Psoas muscle (tissue), 7 donors: ENCODE measurements at regions not wholly inside any gene's neighbourhood (a gene's known extent, or its start where the extent isn't known, plus 50 kb on each side); places are given as distances from the start of the nearest gene placed in this dataset.

Source experiments
- ATAC-seq, 4 donors: fragments of 200-7000 bp; cut with Tn5 transposase; one replicate each; pipeline ENCODE4 v1.9.1; 2020; ENCODE audit warnings: moderate library complexity in 3 of 4, mild to moderate bottlenecking in 2 of 4
- DNase-seq, 2 donors: peaks; one replicate each; pipeline ENCODE4 v3.0.0-alpha.2; 2020
- H3K27ac ChIP-seq: fragments of 200-600 bp; one replicate; pipeline ENCODE4 v1.8.0; 2022
- H3K27me3 ChIP-seq, 3 donors: fragments of 200-600 bp in 1 of 3; one replicate each; pipeline versions ENCODE4 v1.6.1 to v1.8.0; 2013 to 2022; ENCODE audit warnings: low read length in 2 of 3, mild to moderate bottlenecking in 2 of 3, moderate library complexity in 1 of 3; ENCODE audit not compliant: insufficient read depth in 3 of 3
- H3K36me3 ChIP-seq, 2 donors: fragments of 200-600 bp in 1 of 2; one replicate each; pipeline versions ENCODE4 v1.6.1 to v1.8.0; 2013 to 2022; ENCODE audit warnings: low read depth in 1 of 2, mild to moderate bottlenecking in 1 of 2, moderate library complexity in 1 of 2; ENCODE audit not compliant: insufficient read depth in 1 of 2
- H3K4me1 ChIP-seq: fragments of 200-600 bp; one replicate; pipeline ENCODE4 v1.8.0; 2022
- H3K4me3 ChIP-seq: fragments of 200-600 bp; one replicate; pipeline ENCODE4 v1.8.0; 2022; ENCODE audit warnings: mild to moderate bottlenecking
- H3K9me3 ChIP-seq: fragments of 200-600 bp; one replicate; pipeline ENCODE4 v1.8.0; 2022
- CTCF ChIP-seq: fragments of 200-600 bp; IDR thresholded peaks from one replicate; pipeline ENCODE4 v1.8.0; 2022; ENCODE audit warnings: antibody characterized with exemption
- WGBS, 3 donors: extraction: QIAGEN DNeasy Blood & Tissue Kit; methylation state at CpG; one replicate each; pipeline versions ENCODE4 v1.1.6 to v1.1.7; 2013; 5-methylcytosine and 5-hydroxymethylcytosine counted together
- intact Hi-C, 2 donors: fragments of 100-400 bp; cut with DNase I; formaldehyde crosslinking; loops; one replicate each; pipeline versions ENCODE4 v1.11.0 to v1.14.2; 2022
- donor health status: healthy with polysubstance abuse.
- donor health status: DM: no; HTN: no; CAD: no; lungs with moderate emphysema.
- donor health status: Bipolar disorder and iron deficiency.
- donor health status: healthy.
- donor health status: DM: yes; HTN: yes; CAD: no.
- donor health status: DM: no; HTN: no; CAD: no.
- donor health status: DM: yes; HTN: yes; CAD: no.

DNA sequence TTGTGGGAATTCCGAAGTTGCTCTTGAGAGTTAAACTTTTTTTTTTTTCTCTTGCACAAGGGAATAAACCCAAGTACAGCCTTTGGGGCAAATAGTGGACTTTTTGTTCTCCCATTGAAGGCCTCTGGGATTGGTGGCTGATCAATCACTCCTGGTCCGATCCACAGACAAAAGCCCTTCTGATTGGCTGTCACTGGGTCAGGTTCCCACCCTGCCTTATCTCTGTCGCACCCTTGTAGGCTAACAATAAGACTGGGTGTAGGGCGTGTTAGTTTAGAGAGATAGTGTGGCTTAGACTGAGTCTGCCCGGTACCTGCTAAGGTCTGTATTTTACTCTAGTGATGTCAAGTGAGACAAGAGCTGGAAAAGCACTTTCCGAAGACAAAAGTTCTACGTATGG is 380.8 kb downstream of the NDFIP2 start:
- 90 to 96% (median 92%) methylated on average over 7 of the region's 7 CpGs for WGBS, 3 donors
- TF ChIP-seq CTCF = no peak
- intact Hi-C loops = no loop called here
- no peak overlapping the region for H3K27ac ChIP-seq
- no peaks in the 10 kb centered on the region for H3K27me3 ChIP-seq
- H3K36me3 ChIP-seq = no peaks in the 10 kb centered on the region
- ATAC-seq (no peak), DNase-seq (no peak)
- H3K9me3 ChIP-seq = no peaks in the 10 kb centered on the region
- H3K4me3 ChIP-seq = no peak overlapping the region
- H3K4me1 ChIP-seq = no peaks in the 10 kb centered on the region

GRCh38 chr13:79860791-79861190 is 379.8 kb downstream of the NDFIP2 start:
- intact Hi-C loops = no loop called here
- no peak overlapping the region for H3K4me3 ChIP-seq
- TF ChIP-seq CTCF = no peak
- no peaks in the 10 kb centered on the region for H3K27me3 ChIP-seq
- 96 to 100% (median 96%) methylated on average over 3 of the region's 3 CpGs for WGBS, 3 donors
- no peaks in the 10 kb centered on the region for H3K4me1 ChIP-seq
- H3K36me3 ChIP-seq = no peaks in the 10 kb centered on the region
- DNase-seq (no peak), ATAC-seq (no peak)
- no peaks in the 10 kb centered on the region for H3K9me3 ChIP-seq
- no peak overlapping the region for H3K27ac ChIP-seq

DNA sequence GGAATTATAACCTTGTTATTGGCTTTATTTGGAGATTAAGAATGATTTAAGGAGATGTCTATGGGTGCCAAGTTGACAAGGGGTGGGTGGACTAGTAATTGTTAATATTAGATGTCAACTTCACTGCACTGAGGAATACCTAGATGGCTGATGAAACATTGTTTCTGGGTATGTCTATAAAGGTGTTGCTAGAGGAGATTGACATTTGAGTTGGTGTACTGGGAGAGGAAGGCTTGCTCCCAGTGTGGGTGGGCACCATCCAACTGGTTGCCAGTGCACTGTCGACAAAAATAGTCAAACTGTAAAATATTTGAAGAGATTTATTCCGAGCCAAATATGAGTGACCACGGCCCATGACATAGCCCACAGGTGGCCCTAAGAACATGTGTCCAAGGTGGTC is 378.8 kb downstream of the NDFIP2 start:
- intact Hi-C loops = no loop called here
- no peak for ATAC-seq
- no peak overlapping the region for H3K4me3 ChIP-seq
- no peaks in the 10 kb centered on the region for H3K9me3 ChIP-seq
- no peak overlapping the region for H3K27ac ChIP-seq
- H3K27me3 ChIP-seq = no peaks in the 10 kb centered on the region
- H3K36me3 ChIP-seq = no peaks in the 10 kb centered on the region
- WGBS, 3 donors = 87 to 92% (median 89%) methylated on average over 3 of the region's 3 CpGs
- no peak for TF ChIP-seq CTCF
- H3K4me1 ChIP-seq = no peaks in the 10 kb centered on the region
- DNase-seq = no peak

DNA sequence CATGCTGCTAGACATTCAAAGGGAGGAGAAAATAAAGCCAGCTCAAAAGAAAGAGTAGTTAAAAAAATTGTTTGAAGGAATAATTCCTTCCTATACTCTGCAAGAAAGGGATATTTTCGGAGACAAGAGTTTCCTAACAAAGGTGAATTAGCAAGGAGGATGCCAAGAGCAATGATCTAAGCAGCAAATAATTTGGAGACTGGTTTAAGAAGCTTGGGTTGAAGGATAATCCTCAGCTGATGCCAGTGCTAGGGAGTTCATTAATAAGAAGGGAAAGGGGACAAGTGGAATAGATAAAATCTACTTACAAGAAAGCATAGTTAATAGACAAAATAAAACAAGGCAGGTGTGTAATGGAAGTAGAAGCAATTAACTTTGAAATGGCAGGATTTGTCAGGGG is 372.3 kb downstream of the NDFIP2 start:
- Histone ChIP-seq H3K4me3 (no peak overlapping the region), H3K36me3 (no peaks in the 10 kb centered on the region), H3K27ac (no peak overlapping the region), H3K9me3 (no peaks in the 10 kb centered on the region), H3K27me3 (no peaks in the 10 kb centered on the region), H3K4me1 (no peaks in the 10 kb centered on the region)
- DNase-seq (no peak), ATAC-seq (no peak)
- intact Hi-C loops = no loop called here
- no peak for TF ChIP-seq CTCF
- 22 to 64% (median 49%) methylated on average over 1 of the region's 1 CpG for WGBS, 3 donors

DNA sequence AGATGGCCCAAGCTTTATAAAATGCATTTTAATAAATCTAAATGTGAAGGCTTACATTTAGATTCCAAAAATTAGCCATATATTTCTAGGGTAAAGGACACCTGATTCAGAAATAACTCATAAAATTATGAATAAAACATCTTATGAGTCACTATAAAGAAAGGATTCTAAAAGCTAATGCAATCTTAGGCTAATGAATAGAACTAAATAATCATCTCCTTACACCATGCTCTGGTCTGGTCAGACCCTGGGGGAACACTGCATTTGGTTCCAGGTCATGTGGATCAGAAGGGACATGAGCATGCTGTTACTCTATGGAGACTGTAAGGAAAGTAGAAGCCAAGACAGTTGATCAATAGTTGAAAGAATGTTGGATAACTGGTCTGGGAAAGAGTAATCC is 370.4 kb downstream of the NDFIP2 start:
- Histone ChIP-seq H3K4me3 (no peak overlapping the region), H3K4me1 (no peaks in the 10 kb centered on the region), H3K36me3 (no peaks in the 10 kb centered on the region), H3K27ac (no peak overlapping the region), H3K27me3 (no peaks in the 10 kb centered on the region), H3K9me3 (no peaks in the 10 kb centered on the region)
- no peak for TF ChIP-seq CTCF
- intact Hi-C loops = no loop called here
- ATAC-seq = no peak
- no peak for DNase-seq
